EL (cell line): ENCODE measurements at regions not wholly inside any gene's neighbourhood (a gene's known extent, or its start where the extent isn't known, plus 50 kb on each side); places are given as distances from the start of the nearest gene placed in this dataset.

Source experiments
- DNase-seq: peaks from one replicate; pipeline ENCODE4 v3.0.0-alpha.2; 2016

GRCh38 chr16:7090628-7091115 lies 242.0 kb upstream of the RBFOX1 start:
- no peak for DNase-seq

GRCh38 chr16:7089751-7090150 lies 242.9 kb upstream of the RBFOX1 start:
- no peak for DNase-seq

- DNase-seq: no peak
Observed at GRCh38 chr16:7088711-7089110, 243.9 kb upstream of the RBFOX1 start.

GRCh38 chr16:7086822-7087616 lies 245.6 kb upstream of the RBFOX1 start:
- no peak for DNase-seq

GRCh38 chr16:7085776-7086175 lies 246.9 kb upstream of the RBFOX1 start:
- DNase-seq: no peak

GRCh38 chr16:7083096-7083495 lies 249.5 kb upstream of the RBFOX1 start:
- no peak for DNase-seq

- DNase-seq: no peak
Observed at GRCh38 chr16:7077636-7078035, 255.0 kb upstream of the RBFOX1 start.

GRCh38 chr16:7074715-7075114 lies 257.9 kb upstream of the RBFOX1 start:
- no peak for DNase-seq

GRCh38 chr16:7057458-7057857 lies 275.2 kb upstream of the RBFOX1 start:
- DNase-seq: no peak

- DNase-seq: no peak
Observed at GRCh38 chr16:7055443-7055842, 277.2 kb upstream of the RBFOX1 start.

GRCh38 chr16:7051591-7052349 lies 280.9 kb upstream of the RBFOX1 start:
- no peak for DNase-seq

GRCh38 chr16:7044331-7044730 lies 288.3 kb upstream of the RBFOX1 start:
- no peak for DNase-seq

GRCh38 chr16:7038475-7038874 lies 294.2 kb upstream of the RBFOX1 start:
- no peak for DNase-seq

- no peak for DNase-seq
Observed at GRCh38 chr16:7037495-7037894, 295.1 kb upstream of the RBFOX1 start.

- no peak for DNase-seq
Observed at GRCh38 chr16:7031031-7031430, 301.6 kb upstream of the RBFOX1 start.

GRCh38 chr16:7027401-7027800 lies 305.2 kb upstream of the RBFOX1 start:
- no peak for DNase-seq

- no peak for DNase-seq
Observed at GRCh38 chr16:7026639-7027038, 306.0 kb upstream of the RBFOX1 start.

GRCh38 chr16:7025616-7026190 lies 306.9 kb upstream of the RBFOX1 start:
- no peak for DNase-seq

- DNase-seq: no peak
Observed at GRCh38 chr16:7021653-7022275, 310.9 kb upstream of the RBFOX1 start.

GRCh38 chr16:7017006-7017662 lies 315.5 kb upstream of the RBFOX1 start:
- no peak for DNase-seq

GRCh38 chr16:7014756-7015155 lies 317.9 kb upstream of the RBFOX1 start:
- no peak for DNase-seq

GRCh38 chr16:7013990-7014389 lies 318.7 kb upstream of the RBFOX1 start:
- no peak for DNase-seq

- no peak for DNase-seq
Observed at GRCh38 chr16:7004266-7004665, 328.4 kb upstream of the RBFOX1 start.
